NCI-H2196 (cell line): ENCODE measurements at regions not wholly inside any gene's neighbourhood (a gene's known extent, or its start where the extent isn't known, plus 50 kb on each side); places are given as distances from the start of the nearest gene placed in this dataset.
"Not testable (repeated sequence)": the region's sequence is repeated elsewhere in the genome, so short reads cannot be mapped to it uniquely, and the experiment has no call there.

Source experiments
- DNase-seq: peaks from one replicate; lab custom pipeline; 2025; ENCODE audit not compliant: unreplicated experiment; lab: John Stamatoyannopoulos, UW

DNA sequence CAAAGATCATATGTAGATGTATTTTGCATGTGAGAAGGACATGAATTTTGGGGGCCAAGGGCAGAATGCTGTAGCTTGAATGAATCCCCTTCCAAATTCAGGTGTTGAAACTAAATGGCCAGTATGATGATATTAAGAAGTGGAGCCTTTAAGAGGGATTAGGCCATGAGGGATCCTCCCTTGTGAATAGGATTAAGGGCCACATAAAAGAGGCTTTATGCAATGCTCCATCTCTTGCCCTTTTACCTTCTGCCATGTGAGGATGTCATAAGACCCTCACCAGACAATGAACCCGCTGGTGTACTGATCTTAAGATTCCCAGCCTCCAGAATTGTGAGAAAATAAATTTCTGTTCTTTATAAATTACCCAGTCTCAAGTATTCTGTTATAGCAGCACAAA, 206.1 kb downstream of the YTHDC2 start:
- no peak for DNase-seq

DNA sequence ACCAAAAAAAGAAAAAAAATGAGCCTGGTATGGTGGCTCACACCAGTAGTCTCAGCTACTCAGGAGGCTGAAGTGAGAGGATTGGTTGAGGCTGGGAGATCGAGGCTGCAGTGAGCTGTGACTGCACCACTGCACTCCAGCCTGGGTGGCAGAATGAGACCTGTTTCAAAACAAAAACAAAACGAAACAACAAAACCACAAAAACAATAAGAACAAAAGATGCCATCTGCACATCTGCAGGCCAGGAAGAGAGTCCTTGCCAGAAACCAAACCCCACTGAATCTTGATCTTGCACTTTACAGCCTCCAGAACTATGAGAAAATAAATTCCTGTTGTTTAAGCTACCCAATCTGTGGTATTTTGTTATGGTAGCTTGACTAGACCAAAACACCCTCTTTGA, 207.7 kb downstream of the YTHDC2 start:
- DNase-seq: no peak

DNA sequence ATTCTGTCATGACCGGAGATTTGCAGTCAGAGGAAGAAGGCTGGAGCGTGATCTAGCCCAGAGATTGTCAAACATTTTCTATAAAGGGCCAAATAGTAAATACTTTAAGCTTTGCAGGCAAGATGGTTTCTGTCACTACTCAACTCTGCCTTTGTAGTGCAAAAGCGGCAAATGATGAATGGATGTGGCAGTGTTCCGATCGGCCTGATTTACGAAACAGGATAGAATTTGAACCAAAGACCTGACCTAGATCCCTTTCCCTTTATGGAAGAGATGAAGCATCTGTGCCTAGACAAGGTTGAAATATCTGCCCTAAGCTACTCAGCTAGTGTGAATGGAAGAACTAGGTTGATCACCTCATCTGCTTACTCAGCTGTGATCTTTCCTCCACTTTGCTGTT, 209.5 kb downstream of the YTHDC2 start:
- no peak for DNase-seq

DNA sequence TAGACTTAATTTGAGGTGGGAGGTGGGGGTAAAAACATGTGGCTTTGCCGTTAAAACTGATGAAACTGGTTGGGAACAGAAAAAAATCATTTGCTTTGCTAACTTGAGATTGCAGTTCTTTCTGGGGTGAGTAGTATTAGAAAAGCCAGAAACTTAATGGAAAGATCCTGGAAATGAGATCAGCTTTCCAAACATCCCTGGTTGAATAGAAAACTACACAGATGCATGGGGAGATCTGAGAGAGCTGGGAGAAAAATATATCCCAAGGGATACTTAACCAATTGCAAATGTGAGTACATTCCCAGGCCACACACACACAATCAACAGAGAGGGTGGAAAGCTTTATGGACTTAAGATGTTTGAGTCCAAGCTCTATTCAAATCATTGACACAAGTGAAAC, 222.3 kb downstream of the YTHDC2 start:
- DNase-seq: no peak

DNA sequence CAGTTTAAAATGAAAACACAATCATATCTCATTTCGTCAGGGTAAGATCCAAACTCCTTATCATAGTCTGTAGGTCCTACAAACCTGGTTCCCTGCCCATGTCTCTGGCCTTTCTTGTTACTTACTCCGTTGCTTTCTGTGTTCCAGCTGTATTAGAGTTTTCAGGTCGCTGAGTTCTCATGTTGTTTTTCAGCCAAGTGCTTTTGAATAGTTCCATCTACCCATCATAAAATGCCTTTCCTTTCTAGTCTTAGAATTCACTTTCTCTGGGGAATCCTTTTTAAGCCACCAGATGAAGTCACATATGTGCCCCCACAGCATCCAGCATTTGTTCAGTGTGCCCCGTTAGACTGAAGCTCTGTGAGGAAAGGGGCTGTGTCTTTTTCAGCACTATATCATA, 228.7 kb downstream of the YTHDC2 start:
- DNase-seq: no peak

DNA sequence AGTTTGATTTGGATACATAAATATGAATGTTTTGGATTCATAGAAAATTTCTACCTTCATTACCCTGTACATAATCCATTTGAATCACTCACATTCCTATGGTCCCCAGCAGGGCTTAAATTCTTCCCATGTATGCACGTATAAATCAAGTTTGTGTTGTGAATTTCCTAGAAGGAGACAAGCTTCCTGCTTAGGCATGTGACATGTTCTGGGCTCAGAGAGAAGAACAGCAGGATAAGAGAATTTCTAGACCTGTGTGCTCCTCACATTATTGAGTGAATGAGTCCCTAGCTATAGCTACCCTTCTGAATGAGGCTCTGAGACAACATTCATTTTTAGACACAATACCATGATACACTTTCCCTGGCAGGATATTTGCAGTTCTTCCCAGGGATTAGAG, 229.1 kb downstream of the YTHDC2 start:
- no peak for DNase-seq

DNA sequence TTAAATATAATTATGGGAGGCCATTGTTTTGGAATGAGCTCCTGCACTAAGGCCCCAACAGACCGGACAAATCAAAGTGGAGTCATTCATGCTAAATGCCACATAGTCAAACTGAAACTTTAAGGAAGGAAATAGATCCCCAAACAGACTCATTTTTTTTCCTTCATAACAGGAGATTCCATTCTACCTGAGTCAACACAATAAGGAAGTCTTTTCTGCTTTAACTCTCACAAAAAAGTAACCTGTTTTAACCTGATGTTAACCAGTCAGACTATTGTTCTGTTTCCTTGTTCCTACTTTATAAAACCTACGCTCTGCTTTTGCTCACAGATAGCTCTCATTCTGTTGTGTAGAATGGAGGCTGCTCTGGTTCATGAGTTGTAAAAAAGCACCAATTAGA, 234.9 kb downstream of the YTHDC2 start:
- DNase-seq: no peak

DNA sequence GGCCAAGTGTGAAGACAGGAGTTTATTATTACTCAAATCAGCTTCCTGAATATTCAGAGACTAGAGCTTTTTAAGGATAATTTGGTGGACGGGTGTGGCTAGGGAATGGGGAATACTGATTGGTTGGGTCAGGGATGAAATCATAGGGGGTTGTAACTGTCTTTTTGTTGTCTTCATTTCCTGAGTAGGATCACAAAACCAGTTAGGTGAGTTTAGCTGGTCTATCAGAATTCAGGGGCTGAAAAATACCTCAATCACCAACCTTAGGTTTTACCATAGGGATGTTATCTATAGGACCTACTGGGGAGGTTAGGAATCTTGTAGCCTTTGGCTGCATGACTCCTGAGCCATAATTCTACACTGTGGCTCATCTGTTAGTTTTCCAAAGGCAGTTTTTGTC, 235.8 kb downstream of the YTHDC2 start:
- DNase-seq: no peak

DNA sequence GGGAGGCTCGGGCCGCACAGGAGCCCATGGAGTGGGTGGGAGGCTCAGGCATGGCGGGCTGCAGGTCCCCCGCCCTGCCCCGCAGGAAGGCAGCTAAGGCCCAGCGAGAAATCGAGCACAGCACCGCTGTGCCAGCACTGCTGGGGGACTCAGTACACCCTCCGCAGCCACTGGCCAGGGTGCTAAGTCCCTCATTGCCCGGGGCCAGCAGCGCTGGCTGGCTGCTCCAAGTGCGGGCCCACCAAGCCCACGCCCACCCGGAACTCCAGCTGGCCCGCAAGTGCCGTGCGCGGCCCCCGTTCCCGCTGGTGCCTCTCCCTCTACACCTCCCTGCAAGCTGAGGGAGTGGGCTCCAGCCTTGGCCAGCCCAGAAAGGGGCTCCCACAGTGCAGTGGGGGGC, 239.7 kb downstream of the YTHDC2 start:
- DNase-seq: not testable (repeated sequence)

DNA sequence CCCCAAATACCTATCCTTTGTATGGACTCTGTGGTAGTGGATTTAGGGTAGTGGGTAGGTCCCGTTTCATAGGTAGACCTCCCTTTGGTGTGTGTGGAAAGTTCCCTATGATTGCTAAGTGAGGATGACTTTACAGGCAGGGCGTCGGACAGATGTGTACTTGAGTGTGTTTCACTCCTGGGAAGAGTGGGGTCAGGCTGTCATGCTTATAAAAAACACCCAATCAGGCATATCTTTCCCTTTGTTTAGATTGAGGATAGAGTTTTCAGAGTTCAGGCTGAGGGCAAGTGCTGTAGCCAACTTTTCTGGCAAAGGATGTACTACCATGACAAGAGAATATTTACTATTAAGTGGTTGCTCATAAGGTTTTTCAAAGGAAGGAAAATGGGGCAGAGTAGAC, 242.0 kb downstream of the YTHDC2 start:
- DNase-seq: no peak

DNA sequence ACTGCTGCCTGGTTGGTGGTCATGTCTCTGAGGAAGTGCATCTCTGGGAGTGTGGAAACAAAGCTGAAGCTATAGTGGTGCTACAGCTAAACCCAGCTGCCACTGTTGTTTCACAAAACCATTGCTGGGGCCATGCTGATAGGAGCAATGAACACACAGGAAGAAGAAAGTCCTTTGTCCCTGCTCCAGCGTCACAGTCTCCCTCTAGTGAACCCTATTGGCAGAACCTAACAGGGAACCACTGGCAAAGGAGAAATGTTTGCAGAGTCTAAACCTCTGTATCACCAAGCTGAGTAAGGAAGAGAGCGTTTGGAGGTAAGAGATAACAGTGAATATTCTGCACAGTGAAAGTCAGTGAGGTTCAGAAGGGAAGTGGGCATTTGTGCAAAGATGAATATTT, 244.0 kb downstream of the YTHDC2 start:
- DNase-seq: no peak

DNA sequence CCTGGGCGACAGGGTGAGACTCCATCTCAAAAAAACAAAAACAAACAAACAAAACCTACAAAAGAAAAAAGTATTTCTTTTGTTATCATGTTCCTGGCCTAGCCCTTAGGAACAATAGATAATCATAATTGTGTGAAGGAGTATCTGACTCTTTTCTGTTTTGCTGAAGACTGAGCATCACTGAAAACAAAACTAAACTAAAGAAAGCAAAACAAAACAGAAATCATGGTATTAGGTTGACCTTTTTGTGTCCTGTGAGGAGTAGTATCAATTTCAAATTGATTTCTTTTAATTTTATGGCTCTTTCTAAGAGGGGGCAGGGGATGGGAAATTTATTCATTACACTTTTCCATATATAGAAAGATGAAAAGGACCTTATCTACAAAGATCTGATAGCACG, 246.0 kb downstream of the YTHDC2 start:
- DNase-seq: no peak

DNA sequence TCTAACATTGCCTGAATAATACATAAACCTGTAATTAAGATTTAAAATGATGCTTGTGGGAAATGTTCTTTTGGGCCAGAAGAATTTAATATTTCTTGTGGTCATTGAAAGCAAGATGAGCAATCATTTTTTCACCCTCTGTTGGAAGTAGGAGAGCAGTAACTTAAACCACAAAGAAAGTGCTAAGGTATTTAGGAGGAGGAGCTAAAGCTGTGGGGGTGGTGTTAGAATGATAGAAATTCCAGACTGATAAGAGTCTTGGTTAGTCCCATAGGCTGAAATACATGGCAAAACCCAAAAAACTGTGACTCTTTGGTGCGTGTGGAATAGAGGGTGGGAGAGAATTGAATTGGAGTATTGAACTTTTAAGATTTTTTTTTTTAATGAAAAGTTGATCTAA, 247.0 kb downstream of the YTHDC2 start:
- no peak for DNase-seq

DNA sequence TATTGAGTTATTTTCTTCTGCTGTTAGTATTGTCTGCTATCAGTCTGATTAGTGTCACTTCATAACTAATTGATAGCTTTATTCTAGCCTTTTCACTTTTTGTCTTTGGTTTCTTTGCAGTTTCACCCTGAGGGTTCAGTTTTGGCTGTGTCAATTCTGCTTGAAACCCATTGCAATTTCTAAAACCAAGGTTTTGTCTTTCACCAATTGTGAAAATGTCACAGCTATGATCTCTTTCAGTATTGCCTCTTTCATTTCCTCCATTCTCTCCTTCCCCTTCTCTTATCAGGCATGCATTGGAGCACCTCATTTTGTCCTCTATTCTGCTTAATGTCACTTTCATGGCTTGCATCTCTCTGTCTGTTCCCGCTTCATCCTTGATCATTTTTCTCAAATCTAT, 248.1 kb downstream of the YTHDC2 start:
- DNase-seq: no peak

DNA sequence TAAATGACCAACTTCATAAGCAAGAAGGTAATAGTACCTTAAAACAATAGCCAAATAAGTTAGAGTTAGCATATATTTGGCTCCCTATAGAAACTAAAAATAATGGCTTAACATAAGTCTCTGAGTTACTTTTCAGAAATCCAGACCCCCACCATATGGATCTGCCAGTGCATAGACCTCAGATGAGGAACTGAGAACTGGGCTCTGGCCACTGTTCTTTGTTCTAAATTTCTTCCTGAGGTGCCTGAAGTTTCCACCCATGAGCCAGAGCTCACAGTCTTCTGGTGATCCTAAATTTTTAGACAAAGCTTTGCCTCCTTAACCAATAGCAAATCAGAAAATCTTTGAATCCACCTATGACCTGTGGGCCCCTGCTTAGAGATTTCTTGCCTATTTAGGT, 250.9 kb downstream of the YTHDC2 start:
- DNase-seq: no peak

DNA sequence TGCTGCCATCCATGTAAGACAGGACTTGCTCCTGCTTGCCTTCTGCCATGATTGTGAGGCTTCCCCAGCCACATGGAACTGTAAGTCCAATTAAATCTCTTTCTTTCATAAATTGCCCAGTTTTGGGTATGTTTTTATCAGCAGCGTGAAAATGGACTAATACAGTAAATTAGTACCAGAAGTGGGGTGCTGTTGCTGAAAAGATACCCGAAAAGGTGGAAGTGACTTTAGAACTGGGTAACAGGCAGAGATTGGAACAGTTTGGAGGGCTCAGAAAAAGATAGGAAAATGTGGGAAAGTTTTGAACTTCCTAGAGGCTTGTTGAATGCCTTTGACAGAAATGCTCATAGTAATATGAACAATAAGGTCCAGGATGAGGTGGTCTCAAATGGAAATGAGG, 253.3 kb downstream of the YTHDC2 start:
- DNase-seq: not testable (repeated sequence)

DNA sequence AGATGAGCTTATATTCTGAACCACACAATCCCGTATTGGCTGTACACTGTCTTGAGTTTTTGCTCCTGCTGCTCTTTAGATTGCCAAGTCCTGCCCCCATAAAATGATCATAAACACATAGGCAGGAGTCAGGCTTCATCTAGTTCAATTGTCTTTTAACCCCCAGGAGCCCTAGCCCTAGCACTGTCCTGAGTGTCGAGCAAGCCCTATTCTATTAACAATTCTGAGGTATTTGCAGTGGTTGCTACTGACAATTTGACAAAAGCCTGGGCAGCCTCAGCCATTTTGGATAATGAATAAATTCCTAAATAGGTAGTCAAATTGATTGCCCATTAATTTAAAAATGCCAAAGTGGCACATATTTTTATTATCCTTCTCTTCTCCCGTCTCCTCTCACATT, 257.2 kb downstream of the YTHDC2 start:
- DNase-seq: no peak

DNA sequence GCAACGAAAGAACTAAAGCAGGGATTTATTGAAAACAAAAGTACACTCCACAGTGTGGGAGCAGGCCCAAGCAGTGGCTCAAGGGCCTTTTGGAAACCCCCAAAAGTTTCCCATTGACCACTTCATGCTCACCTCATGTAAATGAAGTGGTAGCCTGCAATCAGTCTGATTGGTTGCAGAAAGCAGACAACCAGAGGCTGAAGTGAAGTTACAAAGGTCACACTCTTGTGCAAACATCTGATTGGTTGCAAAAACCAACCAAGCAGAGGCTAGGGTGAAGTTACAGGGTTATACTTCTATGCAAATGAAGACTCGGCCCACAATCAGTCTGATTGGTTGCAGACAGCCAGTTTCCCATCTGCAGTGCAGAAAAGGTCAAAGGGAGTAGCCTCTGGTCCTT, 258.0 kb downstream of the YTHDC2 start:
- DNase-seq: no peak

DNA sequence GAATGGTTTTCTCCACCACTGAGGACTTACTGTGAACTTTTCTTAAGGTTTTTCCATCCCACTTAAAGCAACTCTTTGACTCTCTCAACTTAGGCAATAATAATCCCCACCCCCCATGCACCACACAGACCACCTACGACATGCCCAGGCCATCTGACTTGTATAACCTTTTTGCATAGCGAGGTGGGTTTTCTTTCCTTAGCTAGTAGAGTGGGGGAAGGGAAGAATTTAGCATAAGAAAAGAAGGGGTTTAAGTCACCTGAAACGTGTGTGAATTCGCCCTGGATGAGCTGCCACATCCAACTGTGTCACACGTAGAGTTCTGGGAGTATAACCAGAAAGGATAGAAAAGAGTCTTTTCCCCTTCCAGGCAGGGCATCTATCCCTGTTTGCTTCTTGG, 262.7 kb downstream of the YTHDC2 start:
- no peak for DNase-seq

DNA sequence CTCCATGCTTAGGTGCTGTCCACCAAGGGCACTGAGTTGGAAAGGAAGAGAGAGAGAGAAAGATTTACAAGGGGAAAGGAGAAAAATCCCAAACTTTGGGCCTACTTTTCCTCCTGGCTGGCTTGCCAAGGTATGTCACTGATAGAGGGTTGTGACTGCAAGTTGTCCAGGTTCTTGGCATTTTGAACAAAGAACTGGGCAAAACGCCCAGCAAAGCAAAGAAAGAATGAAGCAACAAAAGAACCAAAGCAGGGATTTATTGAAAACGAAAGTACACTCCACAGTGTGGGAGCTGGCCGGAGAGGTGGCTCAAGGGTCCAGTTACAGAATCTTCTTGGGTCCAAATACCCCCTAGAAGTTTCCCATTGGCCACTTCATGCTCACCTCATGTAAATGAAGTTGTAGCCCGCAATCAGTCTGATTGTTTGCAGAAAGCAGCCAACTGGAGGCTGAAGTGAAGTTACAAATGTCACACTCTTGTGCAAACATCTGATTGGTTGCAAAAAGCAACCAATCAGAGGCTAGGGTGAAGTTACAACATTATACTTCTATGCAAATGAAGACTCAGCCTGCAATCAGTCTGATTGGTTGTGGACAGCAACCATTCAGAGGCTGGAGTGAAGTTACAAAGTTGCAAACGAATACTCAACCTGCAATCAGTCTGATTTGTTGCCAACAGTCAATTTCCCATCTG, 263.5 kb downstream of the YTHDC2 start:
- peak; percentile 2 for DNase-seq

DNA sequence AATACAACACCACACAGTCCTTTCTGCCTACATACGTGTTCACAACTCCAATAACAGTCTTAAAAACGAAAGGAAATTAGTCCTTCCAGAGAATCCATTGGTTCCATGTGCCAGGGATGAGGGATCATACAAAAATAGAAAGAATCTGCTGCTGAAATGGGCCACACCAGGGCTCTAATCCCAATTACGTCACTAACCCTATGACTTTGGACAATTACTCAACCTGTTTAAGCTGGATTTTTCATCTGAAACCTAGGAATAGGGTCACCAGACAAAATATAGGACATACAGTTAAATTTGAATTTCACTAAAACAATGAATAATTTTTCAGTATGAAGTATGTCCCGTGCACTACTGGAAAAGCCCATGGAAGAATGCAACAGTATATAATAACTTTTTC, 264.7 kb downstream of the YTHDC2 start:
- no peak for DNase-seq

DNA sequence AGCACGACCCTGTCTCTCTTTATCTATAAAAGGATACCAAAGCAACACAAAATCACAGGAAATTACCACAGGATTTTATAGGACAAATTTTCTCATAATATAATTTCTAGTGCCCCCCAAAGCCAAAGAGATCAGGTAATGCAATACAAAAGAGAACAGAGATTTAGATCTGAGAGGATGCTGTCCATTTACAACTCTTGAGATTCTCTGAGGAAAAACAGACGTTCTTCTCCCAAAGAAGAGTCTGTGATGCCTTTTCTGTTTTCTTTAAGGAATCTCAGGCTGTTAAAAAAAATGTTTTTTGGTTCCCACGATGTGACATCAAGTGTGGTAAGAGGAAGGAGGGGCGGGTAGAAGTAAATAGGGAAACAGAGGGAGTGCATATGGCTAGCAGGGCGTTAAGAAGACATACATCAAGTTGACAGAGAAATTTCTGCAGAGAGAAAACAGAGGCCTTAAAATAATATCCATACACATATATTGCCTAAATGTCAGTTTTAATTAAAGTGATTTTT, 274.7 kb downstream of the YTHDC2 start:
- DNase-seq: no peak

DNA sequence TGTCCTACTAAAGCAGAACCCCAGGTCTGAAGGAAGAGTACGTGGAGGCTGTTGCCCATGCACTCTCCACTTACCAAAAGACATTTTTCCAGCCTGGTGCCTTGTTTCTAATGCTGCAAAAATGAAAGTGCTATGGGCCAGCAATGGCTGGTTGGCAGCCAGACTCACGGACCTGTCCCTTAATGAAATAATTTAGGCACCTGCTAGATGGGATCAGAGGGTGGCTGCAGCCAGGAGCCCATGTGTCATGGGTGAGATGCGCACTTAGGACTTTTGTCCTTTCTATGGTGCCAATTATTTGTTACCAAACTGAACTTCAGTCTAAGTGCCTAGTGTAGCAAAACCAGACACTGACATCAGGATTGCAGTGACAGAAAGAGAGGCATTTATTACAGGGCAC, 276.3 kb downstream of the YTHDC2 start:
- DNase-seq: no peak
